ENCODE measurements at regions not wholly inside any gene's neighbourhood (a gene's known extent, or its start where the extent isn't known, plus 50 kb on each side); places are given as distances from the start of the nearest gene placed in this dataset.
A peak's percentile ranks its signal among the peaks of the same experiment; 100 is the strongest.

DNA sequence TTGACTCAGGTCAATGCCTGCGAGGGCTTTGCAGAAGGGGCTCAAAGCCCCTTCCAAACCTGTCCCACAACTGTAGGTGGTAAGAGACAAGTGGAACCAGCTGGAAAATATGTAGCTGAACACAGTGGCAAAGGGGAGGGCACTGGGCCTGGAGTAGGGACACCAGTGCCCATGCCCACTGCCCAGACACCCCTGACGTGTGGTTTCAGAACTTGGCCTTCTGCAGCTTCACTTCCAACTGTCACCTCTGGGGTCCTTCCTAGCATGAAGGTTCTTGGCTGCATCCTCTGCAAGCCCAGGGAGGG, 233.1 kb upstream of the IRX1 start:
- Histone ChIP-seq H3K9me3 (no peaks in the 10 kb centered on the region), H3K27ac (no peak overlapping the region), H3K36me3 (no peaks in the 10 kb centered on the region), H3K4me1 (no peaks in the 10 kb centered on the region), H3K4me3 (no peak overlapping the region), H3K27me3 (no peaks in the 10 kb centered on the region)
- intact Hi-C loops (cut with DNase I), result no loop called here
- DNase-seq, result peak in 1 of 6 donors; percentile 7
- TF ChIP-seq, protein P1, sequence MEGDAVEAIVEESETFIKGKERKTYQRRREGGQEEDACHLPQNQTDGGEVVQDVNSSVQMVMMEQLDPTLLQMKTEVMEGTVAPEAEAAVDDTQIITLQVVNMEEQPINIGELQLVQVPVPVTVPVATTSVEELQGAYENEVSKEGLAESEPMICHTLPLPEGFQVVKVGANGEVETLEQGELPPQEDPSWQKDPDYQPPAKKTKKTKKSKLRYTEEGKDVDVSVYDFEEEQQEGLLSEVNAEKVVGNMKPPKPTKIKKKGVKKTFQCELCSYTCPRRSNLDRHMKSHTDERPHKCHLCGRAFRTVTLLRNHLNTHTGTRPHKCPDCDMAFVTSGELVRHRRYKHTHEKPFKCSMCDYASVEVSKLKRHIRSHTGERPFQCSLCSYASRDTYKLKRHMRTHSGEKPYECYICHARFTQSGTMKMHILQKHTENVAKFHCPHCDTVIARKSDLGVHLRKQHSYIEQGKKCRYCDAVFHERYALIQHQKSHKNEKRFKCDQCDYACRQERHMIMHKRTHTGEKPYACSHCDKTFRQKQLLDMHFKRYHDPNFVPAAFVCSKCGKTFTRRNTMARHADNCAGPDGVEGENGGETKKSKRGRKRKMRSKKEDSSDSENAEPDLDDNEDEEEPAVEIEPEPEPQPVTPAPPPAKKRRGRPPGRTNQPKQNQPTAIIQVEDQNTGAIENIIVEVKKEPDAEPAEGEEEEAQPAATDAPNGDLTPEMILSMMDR (IDR thresholded peaks at IDR 0.05), result no peak
- no peak for FAIRE-seq
- no peak for ATAC-seq
- 65 to 79% methylated on average over 2 of the region's 2 CpGs for WGBS, 2 donors

DNA sequence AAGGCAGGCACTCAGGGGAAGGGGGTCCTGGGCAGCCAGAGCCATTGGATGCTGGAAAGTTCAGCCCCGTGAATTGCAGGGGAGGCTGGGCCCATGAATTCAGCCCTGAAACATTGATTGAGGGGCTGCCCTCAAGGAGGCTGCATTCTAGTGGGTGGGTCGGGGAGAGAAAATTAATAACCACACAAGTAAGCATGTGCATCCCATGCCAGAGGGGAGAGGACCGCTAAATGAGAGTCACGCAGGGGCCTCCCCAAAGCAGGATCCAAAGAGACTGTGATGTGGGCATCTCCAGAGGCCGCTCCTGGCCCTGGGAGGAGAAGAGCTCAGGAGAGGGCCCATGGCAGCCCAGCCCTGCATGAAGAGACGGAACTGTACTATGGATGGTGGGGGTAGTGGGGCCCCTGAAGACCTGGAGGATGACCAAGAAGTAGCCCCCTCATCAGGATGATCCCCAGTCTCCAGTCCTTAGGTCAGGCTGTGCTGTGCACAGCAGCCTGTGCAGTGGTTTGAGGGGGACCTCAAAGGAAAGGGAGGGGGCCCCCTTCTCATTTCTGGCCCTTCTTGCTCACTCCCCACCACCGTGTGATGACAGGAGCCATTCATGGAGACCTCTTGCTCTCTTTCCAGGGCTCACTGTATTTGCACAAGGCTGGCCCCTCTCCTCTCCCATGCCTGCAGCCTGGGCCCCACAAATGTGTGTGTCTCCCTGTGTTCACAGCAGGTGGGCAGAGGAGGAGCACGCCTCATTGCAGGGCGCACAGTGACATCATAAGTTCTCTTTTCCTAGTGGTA, 233.6 kb upstream of the IRX1 start:
- no peaks in the 10 kb centered on the region for H3K36me3 ChIP-seq
- FAIRE-seq, result no peak
- H3K9me3 ChIP-seq, result no peaks in the 10 kb centered on the region
- ATAC-seq, result no peak
- no peak for DNase-seq
- no peaks in the 10 kb centered on the region for H3K4me1 ChIP-seq
- H3K27ac ChIP-seq, result no peak overlapping the region
- TF ChIP-seq, protein P1 (IDR thresholded peaks at IDR 0.05), result no peak
- H3K4me3 ChIP-seq, result no peak overlapping the region
- WGBS, 2 donors, result 69 to 78% methylated on average over 9 of the region's 9 CpGs
- no peaks in the 10 kb centered on the region for H3K27me3 ChIP-seq
- intact Hi-C loops (cut with DNase I), result no loop called here

DNA sequence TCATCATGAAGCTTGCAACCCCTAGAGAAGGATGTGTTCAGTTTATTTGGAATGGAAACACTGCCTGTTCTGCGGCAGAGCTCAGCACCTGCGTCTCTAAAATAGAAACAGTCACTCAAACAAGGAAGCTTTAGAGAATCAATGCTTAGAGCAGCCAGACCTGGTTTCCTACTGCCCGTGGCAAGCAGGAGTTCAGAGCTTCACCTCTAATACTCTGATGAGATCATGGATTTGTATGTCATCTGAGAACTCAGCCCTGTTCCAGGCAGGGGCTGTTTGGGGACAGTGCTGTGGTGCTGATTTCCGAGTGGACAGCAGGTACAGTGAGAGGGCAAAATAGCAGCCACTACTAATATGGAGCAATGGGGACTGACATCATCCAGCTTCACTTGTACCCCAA, 236.0 kb upstream of the IRX1 start:
- WGBS, 2 donors, result 20 to 29% methylated on average over 4 of the region's 4 CpGs
- TF ChIP-seq, protein P1 (IDR thresholded peaks at IDR 0.05), result no peak
- peak in 1 of 6 donors; percentile 4 for DNase-seq

DNA sequence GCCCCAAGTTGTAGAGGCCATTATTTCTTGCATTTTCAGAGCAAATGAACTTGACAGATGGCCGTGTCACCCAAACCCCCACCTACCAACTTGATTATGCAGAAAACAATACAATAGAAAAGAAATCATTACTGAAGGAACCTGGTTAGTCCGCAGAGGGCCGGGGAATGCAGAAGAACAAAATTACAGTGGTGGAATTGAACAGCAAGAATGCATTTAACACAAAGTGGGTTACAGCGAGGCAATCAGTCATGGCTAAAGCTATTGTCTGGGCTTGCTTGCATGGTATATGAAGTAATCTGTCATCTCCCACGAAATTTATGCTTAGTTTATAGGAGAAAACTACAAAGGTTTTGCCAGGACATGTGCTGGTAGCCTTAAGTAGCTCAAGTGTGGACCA, 238.3 kb upstream of the IRX1 start:
- TF ChIP-seq, protein P1 (IDR thresholded peaks at IDR 0.05), result no peak
- FAIRE-seq (no peak), DNase-seq (no peak), ATAC-seq (no peak)
- Histone ChIP-seq H3K27me3 (no peaks in the 10 kb centered on the region), H3K36me3 (no peaks in the 10 kb centered on the region), H3K4me3 (no peak overlapping the region), H3K27ac (no peak overlapping the region), H3K4me1 (no peaks in the 10 kb centered on the region), H3K9me3 (no peaks in the 10 kb centered on the region)
- intact Hi-C loops (cut with DNase I), result no loop called here
- WGBS, 2 donors, result 38 to 57% methylated on average over 5 of the region's 5 CpGs

More for the DNA sequence above, 236.0 kb upstream of the IRX1 start:
- Histone ChIP-seq H3K9me3 (no peaks in the 10 kb centered on the region), H3K4me3 (no peak overlapping the region), H3K27me3 (no peaks in the 10 kb centered on the region), H3K36me3 (no peaks in the 10 kb centered on the region), H3K27ac (no peak overlapping the region), H3K4me1 (no peaks in the 10 kb centered on the region)
- no peak for FAIRE-seq
- intact Hi-C loops (cut with DNase I), result no loop called here
- ATAC-seq, result no peak

DNA sequence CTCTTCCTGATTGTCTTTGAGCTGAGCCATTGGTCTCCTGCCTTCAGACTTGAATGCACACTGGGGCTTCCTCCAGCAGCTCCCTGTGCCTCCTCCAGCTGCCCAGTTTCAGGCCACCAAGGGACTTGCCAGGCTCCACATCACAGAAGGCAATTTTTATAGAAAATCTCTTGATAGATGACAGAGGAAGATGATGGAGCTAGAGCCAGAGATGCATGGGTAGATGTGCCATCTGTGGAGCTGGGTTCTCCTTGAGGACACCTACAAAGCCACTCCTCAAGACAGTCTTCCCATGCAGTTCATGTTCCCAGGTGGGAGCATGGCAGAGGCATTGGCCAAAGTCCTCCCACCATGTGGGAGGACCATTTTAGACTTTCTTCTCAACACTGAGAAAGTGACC, 239.6 kb upstream of the IRX1 start:
- H3K4me3 ChIP-seq, result no peak overlapping the region
- no peaks in the 10 kb centered on the region for H3K36me3 ChIP-seq
- no peak for FAIRE-seq
- DNase-seq, result no peak
- intact Hi-C loops (cut with DNase I), result no loop called here
- H3K9me3 ChIP-seq, result no peaks in the 10 kb centered on the region
- H3K4me1 ChIP-seq, result no peaks in the 10 kb centered on the region
- no peak for ATAC-seq
- TF ChIP-seq, protein P1 (IDR thresholded peaks at IDR 0.05), result no peak
- no peaks in the 10 kb centered on the region for H3K27me3 ChIP-seq
- no peak overlapping the region for H3K27ac ChIP-seq

Measured in pancreas (tissue), 10 donors.